ENCODE measurements at regions not wholly inside any gene's neighbourhood (a gene's known extent, or its start where the extent isn't known, plus 50 kb on each side); places are given as distances from the start of the nearest gene placed in this dataset.
"Not testable (repeated sequence)": the region's sequence is repeated elsewhere in the genome, so short reads cannot be mapped to it uniquely, and the experiment has no call there.

DNA sequence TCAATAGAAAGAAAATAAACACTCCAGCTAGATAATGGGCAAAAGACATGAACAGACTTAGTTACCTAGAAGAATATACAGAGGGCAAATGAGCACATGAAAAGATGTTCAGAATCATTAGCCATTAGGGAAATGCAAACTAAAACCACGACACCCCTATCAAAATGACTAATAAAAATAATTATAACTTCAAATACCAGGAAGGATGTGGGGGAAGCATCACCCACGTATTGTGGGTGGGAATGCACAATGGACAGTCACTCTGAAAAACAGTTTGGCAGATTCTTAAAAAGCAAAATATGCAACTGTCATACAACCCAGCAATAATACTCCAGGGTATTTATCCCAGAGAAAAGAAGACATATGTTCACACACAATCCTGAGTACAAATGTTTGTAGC, 92.6 kb downstream of the DLL1 start:
- no peak for DNase-seq (ENCODE audit: low read depth in 1 of 2, low spot score in 1 of 2)

DNA sequence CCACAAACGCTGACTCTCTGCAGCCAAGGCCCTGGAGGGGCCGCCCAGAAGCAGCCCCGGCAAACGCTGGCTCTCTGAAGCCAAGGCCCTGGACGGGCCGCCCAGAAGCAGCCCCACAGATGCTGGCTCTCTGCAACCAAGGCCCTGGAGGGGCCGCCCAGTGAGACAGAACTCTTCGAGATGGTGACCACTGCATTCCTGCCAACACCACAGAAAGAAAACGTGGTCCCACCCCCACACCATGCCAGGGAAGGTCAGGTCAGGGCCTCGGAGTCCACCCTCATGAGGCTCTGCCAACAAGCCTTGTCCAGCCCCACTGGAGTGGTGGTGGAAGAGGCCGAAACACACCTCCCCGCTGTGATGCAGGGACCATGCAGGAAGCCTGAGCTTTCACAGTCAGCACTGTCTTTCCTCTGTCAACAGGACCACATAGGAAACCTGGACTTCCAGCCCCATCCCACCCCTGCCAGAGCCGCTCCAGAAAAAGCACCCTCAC, 97.5 kb downstream of the DLL1 start:
- no peak for DNase-seq (ENCODE audit: low read depth in 1 of 2, low spot score in 1 of 2)

DNA sequence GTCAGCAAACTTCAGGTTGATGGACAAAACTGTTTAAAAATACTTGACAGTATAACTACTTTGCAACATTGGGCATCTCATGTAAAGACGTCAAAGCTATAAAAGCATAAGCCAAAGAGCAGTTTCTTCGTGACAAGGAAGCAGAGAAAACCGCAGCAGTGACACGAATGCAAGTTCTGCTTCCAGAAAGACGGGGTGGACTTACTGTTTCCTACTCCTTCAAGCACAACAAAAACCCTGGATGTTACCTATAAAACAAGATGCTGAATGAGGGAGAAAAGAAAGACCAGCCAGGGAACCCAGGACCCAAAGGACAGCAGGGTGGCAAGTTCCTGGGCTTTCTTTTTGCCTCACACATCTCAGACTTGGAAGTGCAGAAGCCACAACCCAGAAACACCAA, 98.0 kb downstream of the DLL1 start:
- no peak for DNase-seq (ENCODE audit: low read depth in 1 of 2, low spot score in 1 of 2)

DNA sequence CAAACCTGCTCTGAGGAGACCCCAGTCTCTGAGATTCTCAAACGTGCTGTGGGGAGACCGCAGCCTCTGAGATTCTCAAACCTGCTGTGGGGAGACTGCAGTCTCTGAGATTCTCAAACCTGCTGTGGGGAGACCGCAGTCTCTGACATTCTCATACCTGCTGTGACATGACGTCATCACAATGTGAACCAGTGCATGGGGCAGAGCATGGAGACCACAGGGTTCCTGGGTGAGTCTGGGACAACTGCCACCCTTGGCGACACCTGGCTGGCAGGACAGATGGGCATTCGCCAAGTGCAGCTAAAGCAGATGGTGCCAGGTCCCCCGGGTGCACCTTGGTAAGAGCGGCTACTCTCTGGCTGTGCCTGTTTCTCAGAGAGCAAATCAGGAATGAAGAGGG, 98.8 kb downstream of the DLL1 start:
- DNase-seq (ENCODE audit: low read depth in 1 of 2, low spot score in 1 of 2) = not testable (repeated sequence)

DNA sequence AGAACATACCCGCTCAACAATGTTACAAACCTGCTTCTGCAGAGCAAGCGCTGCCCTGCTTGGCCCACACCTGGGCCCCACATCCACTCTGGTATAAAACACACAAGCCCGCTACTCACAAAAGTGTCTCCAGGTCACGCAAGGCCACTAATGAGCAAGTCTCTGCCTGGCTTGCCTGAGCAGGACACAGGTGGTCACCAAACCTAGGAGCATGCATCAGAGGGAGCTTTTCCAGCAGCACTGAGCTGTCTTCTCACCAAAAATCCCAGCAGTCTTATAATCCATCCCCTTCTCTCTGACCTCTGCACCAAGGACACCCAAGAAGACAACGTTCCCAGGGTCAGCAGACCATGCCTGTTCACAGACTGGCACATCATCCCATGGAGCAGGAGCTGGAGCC, 100.8 kb downstream of the DLL1 start:
- no peak for DNase-seq (ENCODE audit: low read depth in 1 of 2, low spot score in 1 of 2)

DNA sequence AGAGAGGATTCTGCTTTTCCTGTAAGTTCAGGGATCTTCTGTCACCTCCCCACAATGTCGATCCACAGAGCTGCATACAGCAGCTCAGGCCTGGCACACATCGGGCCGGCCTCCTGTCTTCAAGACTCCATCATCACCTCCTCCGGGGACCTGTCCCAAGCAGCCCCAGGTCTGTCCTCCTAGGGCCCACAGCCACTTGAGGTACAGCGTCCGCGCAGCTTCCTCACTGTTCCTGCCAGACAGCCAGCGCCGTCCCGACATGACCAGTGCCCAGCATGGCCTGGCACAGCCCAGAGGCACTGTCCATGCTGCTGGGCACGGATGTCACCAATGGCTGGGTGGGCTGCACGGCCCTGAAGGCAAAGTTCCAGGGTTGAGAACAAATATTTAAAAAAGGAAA, 101.6 kb downstream of the DLL1 start:
- DNase-seq (ENCODE audit: low read depth in 1 of 2, low spot score in 1 of 2) = no peak

DNA sequence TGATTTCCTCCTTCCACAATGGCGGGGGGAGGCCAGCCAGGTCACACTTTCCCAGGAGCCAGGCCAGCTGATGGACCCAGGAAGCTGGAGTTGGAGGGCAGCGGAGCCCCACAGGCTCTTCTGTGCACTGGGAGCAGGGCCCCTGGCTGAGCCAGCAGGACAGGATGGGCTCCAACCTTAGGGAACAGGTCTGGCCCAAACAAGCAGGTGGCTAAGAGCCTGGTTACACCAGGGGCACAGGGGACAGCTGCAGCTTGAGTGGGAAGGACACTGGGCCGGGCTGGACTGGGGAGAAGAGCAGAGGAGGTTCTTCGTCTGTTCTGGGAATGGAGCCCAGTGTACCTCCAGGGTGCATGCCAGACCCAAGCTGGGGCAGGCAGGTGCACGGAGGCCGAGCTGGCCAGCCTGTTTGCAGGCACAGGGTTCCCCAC, 102.3 kb downstream of the DLL1 start:
- DNase-seq (ENCODE audit: low read depth in 1 of 2, low spot score in 1 of 2) = no peak

DNA sequence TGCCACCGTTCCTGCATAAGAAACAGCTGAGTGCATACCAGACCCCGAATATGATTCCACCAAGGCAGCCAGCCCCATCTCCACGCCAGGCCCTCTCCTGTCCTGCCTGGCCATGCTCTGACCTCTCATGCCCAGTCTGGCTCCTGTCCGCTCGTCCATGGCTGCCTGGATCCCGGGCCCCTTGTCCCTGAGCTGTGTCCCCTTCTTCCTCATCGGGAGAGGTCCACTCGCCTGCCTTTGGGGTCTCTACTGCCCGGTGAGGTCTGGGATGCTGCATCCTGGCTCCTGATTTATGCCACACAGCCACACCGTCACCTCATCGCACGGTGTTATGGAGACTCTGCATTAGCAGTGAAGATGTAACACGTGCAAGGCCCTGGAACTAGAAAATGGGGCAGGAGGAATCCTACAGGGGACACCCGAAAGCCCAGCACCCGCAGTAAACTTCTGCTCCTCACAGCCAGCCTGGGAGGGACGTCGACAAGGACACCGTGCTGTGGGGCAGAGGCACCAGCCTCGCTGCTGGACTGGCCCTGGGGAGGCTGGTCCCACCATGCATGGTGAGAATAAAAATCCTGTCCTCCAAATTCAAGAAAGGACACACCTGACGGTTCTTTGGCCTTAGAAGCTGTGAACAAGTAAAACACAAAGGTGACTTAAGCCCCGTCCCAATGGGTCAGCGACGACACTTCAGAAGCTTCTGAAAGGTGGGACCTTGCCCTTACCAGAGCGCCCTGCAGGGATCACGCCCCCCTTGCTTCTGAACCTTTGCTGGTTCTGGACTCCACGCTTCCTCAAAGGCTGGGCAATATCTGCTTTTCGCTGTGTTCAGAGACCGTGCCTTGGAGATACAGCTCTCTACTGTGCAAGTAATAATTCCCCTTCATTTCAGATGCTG, 103.0 kb downstream of the DLL1 start:
- DNase-seq (ENCODE audit: low read depth in 1 of 2, low spot score in 1 of 2) = no peak

DNA sequence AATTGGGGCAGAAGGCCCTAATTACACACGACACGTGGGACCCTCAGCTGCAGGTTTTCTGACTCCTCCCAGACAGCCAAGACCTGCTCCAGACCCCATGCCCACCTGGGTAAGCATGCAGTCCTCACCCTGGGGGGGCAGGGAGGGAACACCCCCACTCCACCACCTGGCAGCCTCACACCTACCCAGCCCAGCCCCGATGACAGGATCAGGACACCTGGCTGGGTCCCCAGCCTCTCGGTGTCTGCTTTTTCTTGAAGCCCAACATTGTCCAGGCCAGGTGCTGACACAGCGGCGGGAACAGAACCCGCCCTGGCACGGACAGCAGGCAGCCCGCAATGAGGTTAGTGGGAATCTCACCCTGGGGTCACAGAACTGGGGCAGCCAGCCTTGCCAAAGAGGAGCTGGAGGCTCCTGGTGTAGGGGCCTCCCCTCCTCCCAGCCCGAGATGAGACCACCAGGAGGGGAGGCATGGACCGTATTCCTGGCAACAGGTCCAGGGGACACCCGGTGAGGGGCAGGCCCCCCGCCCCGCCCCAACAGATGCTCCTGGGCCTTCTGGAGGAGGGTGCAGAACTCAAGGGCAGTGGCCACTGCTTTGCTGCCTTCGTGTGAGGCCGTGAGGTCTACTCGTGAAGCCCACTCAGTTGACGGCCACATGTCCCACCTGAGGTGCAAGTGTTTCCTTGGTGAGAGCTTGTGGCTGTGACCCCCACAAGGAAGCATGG, 103.8 kb downstream of the DLL1 start:
- no peak for DNase-seq (ENCODE audit: low read depth in 1 of 2, low spot score in 1 of 2)

DNA sequence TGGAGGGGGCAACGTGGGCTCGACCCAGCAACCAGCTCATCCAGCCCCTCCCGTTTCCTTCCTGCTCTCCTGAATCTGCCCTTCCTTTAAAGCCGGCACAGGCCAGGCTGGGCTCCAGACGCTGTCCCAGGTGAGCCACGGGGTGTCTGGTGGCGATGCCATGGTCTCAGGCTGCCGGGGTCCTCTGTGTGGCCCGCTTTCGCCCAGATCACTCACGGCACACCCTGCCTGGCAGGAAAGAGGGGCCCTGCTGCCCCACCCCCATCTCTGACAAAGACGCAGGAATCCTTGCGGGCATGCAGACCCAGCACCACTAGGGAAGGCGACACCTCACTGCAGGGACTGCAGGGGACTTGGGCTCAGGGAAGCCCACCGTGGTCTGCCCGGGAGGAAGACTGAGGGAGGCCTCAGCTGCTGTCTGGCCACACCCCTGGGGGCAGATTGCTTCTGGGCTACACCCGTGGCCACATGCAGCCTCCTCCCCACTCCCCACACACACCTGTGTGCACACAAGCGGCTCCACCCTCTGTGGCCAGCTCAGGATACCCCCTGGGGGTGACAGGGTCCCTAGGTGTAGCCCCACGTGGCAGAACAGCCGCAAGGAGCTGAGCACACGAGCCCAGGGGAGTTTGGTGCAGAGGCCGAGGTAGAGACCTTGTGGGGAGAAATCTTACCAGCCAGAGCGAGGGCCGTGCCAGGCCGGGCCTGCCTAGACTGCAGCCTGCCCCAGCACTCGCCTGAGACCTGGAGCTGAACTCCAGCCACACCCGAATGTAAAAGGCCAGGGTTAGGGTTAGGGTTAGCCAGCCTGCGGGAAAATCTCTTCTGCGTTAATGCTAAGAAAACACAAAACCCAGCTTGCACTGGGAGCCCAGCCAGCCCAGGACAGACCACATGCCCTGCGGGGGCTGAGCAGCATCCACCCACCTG, 104.6 kb downstream of the DLL1 start:
- DNase-seq (ENCODE audit: low read depth in 1 of 2, low spot score in 1 of 2) = no peak

DNA sequence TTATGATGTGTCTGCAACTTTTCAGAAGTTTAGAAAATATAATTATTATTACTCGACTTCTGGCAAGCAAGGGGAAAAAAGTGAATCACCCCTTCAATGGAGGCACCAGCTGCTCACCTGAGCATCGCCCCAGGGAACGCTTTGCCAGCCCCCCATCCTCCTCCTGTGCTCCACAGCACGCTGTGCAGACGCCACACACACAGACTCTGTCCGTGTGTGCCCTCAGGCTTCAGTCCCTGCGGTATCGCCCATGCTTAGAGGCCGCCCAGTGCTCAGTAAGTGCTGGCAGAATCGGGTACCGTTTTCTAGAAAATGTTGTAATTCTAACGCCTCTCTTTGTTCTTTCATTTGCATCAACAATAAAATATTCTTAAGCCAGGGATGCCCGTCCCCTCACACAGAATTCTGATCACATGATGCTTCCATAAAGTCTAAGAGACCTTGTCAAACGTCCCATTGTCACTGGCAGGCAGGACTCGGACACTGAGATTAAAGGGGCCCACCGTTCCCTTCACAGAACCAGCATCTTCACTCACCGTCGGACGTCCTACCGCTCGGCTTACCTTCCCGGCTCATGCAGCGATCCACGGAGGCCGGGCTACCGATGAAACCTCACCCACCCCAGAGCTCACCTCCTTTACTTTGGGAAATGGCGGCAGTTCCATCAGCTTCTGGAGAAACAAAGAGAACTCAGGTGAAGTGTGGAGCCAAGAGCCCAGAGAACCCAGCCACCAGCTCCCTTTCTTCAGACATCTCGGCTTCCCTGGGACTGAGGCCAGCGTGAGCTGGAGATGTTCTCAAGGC, 105.5 kb downstream of the DLL1 start:
- DNase-seq (ENCODE audit: low read depth in 1 of 2, low spot score in 1 of 2) = no peak

DNA sequence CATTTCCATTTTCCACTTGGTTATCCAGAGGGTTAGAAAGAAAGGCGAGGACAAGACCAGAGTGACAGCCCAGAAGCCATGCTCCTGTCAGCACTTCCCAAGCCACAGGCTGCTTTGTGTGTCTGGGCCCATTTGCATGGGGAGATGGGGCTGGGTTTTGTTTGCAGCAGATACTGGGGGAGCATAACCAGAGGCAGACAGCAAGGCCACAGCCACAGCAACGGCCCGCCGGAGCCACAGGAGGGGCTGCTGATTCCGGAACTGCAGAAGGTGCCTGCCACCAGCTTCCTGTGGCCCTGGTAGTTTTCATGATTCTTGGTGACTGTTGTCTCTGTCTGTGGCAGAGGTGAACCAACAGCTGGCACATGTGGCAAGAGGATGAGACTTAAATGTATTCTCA, 106.6 kb downstream of the DLL1 start:
- no peak for DNase-seq (ENCODE audit: low read depth in 1 of 2, low spot score in 1 of 2)

DNA sequence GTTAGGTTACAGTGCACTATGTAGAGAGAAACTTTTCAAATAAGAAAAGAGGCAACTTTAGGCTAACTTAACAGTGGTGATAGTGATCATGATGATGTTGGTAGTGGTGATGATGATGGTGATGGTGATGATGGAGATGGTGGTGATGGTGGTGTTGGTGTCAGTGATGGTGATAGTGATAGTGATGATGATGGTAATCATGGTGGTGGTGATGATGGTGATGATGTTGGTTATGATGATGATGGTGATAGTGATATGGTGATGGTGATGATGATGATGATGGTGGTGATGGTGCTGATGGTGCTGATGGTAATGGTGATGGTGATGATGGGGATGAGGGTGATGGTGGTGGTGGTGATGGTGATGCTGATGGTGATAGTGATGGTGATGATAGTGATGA, 107.4 kb downstream of the DLL1 start:
- no peak for DNase-seq (ENCODE audit: low read depth in 1 of 2, low spot score in 1 of 2)

DNA sequence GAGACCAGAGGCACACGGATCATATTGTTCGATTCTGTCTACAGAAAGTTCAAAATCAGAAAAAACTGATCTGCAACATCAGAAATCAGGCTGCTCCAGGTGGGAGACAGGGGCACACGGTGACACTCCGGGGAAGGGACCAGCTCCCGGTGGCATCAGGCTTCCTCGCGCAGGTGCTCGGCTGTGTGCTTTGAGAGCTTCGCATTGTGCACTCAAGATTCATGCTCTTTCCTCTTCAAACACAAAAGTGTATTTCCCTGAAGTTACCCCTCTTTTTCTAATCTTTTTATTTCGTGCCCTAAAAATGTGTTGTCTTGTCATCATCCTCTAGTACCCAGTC, 108.1 kb downstream of the DLL1 start:
- DNase-seq (ENCODE audit: low read depth in 1 of 2, low spot score in 1 of 2) = no peak

DNA sequence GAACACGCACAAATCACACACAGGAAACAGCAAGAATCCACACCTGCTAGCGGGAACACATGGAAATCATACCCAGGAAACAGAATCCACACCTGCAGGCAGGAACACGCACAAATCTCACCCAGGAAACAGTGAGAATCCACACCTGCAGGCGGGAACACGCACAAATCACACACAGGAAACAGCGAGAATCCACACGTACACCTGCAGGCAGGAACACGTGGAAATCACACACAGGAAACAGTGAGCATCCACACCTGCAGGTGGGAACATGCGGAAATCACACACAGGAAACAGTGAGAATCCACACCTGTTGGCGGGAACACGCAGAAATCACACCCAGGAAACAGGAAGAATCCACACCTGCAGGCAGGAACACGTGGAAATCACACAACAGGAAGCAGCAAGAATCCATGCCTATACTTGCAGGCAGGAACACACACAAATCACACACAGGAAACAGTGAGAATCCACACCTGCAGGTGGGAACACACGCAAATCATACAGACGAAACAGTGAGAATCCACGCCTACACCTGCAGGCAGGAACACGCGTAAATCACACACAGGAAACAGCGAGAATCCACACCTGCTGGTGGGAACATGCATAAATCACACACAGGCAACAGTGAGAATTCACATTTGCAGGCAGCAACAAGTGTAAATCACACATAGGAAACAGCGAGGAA, 108.6 kb downstream of the DLL1 start:
- no peak for DNase-seq (ENCODE audit: low read depth in 1 of 2, low spot score in 1 of 2)

DNA sequence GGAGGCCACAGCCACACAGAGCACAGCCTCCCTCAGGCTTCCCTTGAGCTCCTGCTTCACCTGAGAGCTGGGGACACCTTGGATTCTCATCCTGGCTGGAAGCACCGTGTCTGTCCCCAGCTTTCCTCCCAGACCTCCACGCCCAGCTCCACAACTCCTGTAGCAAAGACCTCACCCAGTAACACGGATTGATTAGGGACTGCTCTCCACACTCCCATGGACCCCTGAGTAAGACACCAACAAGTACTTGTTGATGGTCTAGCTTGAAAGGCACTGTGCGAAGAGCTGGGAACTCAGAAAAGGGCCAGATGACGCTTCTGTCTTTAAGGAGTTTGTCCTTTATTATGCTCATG, 109.6 kb downstream of the DLL1 start:
- DNase-seq (ENCODE audit: low read depth in 1 of 2, low spot score in 1 of 2) = no peak

DNA sequence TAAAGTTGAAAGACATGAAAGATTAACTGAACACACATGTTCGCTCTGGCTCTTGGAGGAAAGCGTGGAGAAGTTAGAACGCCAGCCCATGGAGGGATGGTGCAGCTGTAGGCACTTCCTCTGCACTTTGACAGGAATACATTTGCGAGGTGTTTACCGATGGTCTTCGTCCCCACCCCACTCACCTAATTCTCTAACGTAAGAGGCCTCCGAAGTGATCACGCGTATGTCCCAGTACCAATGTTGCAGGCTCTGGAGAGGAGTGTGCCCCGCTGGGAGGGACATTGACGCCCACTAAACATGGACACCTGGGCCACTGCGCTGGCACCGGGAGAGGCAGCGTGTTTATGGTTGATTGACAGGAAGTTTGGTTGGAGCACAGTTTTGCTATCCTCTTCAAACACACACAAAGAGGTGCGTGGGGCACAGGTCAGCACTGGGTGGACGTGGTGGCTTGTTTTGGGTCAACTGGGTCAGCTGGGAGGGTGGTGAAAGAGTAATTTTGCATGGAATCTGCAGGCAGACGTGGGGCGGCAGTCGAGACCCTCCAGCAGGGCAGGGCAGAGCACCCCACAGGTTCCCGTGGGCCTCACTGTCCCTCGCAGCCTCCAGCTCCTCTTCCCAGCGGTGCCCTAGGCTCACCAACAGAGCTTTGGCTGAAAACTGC, 110.1 kb downstream of the DLL1 start:
- DNase-seq (ENCODE audit: low read depth in 1 of 2, low spot score in 1 of 2) = no peak

DNA sequence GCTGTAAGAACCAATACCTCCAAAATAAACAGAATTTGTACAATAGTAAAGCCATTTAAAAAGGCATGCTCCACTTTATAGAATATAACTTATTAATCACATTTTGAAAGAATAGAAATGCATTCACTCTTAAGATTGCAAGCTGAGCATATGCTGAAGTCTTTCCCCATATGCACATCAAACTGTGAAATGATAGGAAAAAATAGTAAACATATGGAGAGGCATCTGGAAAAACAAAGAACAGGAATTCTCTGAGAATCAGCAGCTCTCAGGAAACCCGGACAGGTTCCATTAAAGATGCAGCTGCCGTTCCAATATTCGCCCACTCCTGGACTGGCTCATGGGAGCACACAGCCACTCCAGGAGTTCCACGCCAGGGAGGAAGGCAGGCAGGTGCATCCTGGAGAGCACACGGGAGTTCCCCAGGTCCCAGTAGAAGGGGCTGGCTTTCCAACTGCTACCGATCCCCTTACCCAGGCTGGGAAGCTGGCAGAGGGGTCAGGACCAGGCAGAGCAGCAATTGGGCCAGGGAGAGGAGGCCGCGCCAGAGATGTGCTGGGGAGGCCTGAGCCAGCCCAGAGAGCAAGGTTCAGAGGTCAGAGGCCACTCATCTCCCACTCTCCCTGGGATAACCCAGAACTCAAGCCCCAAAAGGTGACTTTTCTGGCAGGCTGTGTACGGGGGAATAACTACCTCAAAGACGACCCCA, 111.1 kb downstream of the DLL1 start:
- no peak for DNase-seq (ENCODE audit: low read depth in 1 of 2, low spot score in 1 of 2)

All from activated T-helper 1 cell treated with anti-CD3 and anti-CD28 coated beads, Interleukin-2, amount 50 U/mL, for 16 hours (primary cell).